IPS-18a (cell line): ENCODE measurements at regions not wholly inside any gene's neighbourhood (a gene's known extent, or its start where the extent isn't known, plus 50 kb on each side); places are given as distances from the start of the nearest gene placed in this dataset.

Experiments used
- H3K27ac ChIP-seq: one replicate; pipeline ENCODE4 v1.5.1; 2013; ENCODE audit warnings: low read length
- H3K27me3 ChIP-seq: one replicate; pipeline ENCODE4 v1.6.1; 2013; ENCODE audit warnings: mild to moderate bottlenecking, low read length; ENCODE audit not compliant: control insufficient read depth, insufficient read depth
- H3K36me3 ChIP-seq: one replicate; pipeline ENCODE4 v1.6.1; 2013; ENCODE audit warnings: low read depth, low read length; ENCODE audit not compliant: control insufficient read depth
- H3K4me1 ChIP-seq: one replicate; pipeline ENCODE4 v1.6.1; 2013; ENCODE audit warnings: low read depth, low read length; ENCODE audit not compliant: control insufficient read depth
- H3K4me3 ChIP-seq: one replicate; pipeline ENCODE4 v1.5.1; 2013; ENCODE audit warnings: low read length
- H3K9ac ChIP-seq: one replicate; pipeline ENCODE4 v1.6.1; 2013; ENCODE audit warnings: mild to moderate bottlenecking, low read length, moderate library complexity
- H3K9me3 ChIP-seq: one replicate; pipeline ENCODE4 v1.6.1; 2013; ENCODE audit warnings: low read depth, low read length; ENCODE audit not compliant: control insufficient read depth

GRCh38 chr3:127104586-127104985, 88.3 kb upstream of the PRR23E start:
- H3K36me3 ChIP-seq = no peaks in the 10 kb centered on the region
- H3K4me1 ChIP-seq = no peaks in the 10 kb centered on the region
- no peak overlapping the region for H3K4me3 ChIP-seq
- H3K9me3 ChIP-seq = no peaks in the 10 kb centered on the region
- no peak overlapping the region for H3K27ac ChIP-seq
- no peaks in the 10 kb centered on the region for H3K27me3 ChIP-seq
- no peak overlapping the region for H3K9ac ChIP-seq

- Histone ChIP-seq H3K4me3 (no peak overlapping the region), H3K27me3 (no peaks in the 10 kb centered on the region), H3K9me3 (no peaks in the 10 kb centered on the region)
Observed at GRCh38 chr3:127105587-127105986, 87.3 kb upstream of the PRR23E start.

GRCh38 chr3:127106053-127106452, 86.9 kb upstream of the PRR23E start:
- Histone ChIP-seq H3K9me3 (no peaks in the 10 kb centered on the region), H3K27ac (no peak overlapping the region), H3K36me3 (no peaks in the 10 kb centered on the region), H3K27me3 (no peaks in the 10 kb centered on the region), H3K4me3 (no peak overlapping the region), H3K4me1 (peaks cover 6% of the 10 kb centered on the region), H3K9ac (no peak overlapping the region)

More at GRCh38 chr3:127105587-127105986, 87.3 kb upstream of the PRR23E start:
- no peaks in the 10 kb centered on the region for H3K36me3 ChIP-seq
- H3K4me1 ChIP-seq = peaks cover 6% of the 10 kb centered on the region
- H3K27ac ChIP-seq = no peak overlapping the region
- H3K9ac ChIP-seq = no peak overlapping the region

GRCh38 chr3:127106456-127106855, 86.5 kb upstream of the PRR23E start:
- Histone ChIP-seq H3K9me3 (no peaks in the 10 kb centered on the region), H3K27me3 (no peaks in the 10 kb centered on the region)

GRCh38 chr3:127107002-127107401, 85.9 kb upstream of the PRR23E start:
- H3K4me1 ChIP-seq = peaks cover 10% of the 10 kb centered on the region
- H3K9me3 ChIP-seq = peaks cover 2% of the 10 kb centered on the region
- H3K36me3 ChIP-seq = no peaks in the 10 kb centered on the region
- no peak overlapping the region for H3K4me3 ChIP-seq
- H3K27ac ChIP-seq = no peak overlapping the region
- no peaks in the 10 kb centered on the region for H3K27me3 ChIP-seq
- no peak overlapping the region for H3K9ac ChIP-seq

More at GRCh38 chr3:127106456-127106855, 86.5 kb upstream of the PRR23E start:
- Histone ChIP-seq H3K4me3 (no peak overlapping the region), H3K4me1 (peaks cover 8% of the 10 kb centered on the region), H3K36me3 (no peaks in the 10 kb centered on the region), H3K9ac (no peak overlapping the region), H3K27ac (no peak overlapping the region)

GRCh38 chr3:127107491-127108375, 85.2 kb upstream of the PRR23E start:
- H3K4me3 ChIP-seq = no peak overlapping the region
- H3K9ac ChIP-seq = no peak overlapping the region
- H3K27ac ChIP-seq = no peak overlapping the region
- no peaks in the 10 kb centered on the region for H3K36me3 ChIP-seq
- H3K27me3 ChIP-seq = no peaks in the 10 kb centered on the region
- H3K9me3 ChIP-seq = peaks cover 9% of the 10 kb centered on the region
- H3K4me1 ChIP-seq = peaks cover 10% of the 10 kb centered on the region

GRCh38 chr3:127108796-127109195, 84.1 kb upstream of the PRR23E start:
- Histone ChIP-seq H3K4me1 (peaks cover 10% of the 10 kb centered on the region), H3K36me3 (no peaks in the 10 kb centered on the region)

GRCh38 chr3:127110982-127111693, 81.8 kb upstream of the PRR23E start:
- Histone ChIP-seq H3K9ac (no peak overlapping the region), H3K27me3 (no peaks in the 10 kb centered on the region), H3K4me1 (peaks cover 10% of the 10 kb centered on the region), H3K36me3 (no peaks in the 10 kb centered on the region), H3K27ac (no peak overlapping the region), H3K9me3 (peaks cover 10% of the 10 kb centered on the region), H3K4me3 (no peak overlapping the region)

More at GRCh38 chr3:127108796-127109195, 84.1 kb upstream of the PRR23E start:
- Histone ChIP-seq H3K9me3 (peaks cover 10% of the 10 kb centered on the region), H3K27ac (no peak overlapping the region), H3K27me3 (no peaks in the 10 kb centered on the region), H3K4me3 (no peak overlapping the region), H3K9ac (no peak overlapping the region)

- no peak overlapping the region for H3K4me3 ChIP-seq
- no peak overlapping the region for H3K9ac ChIP-seq
- H3K36me3 ChIP-seq = no peaks in the 10 kb centered on the region
- peaks cover 10% of the 10 kb centered on the region for H3K4me1 ChIP-seq
- H3K27ac ChIP-seq = no peak overlapping the region
- peaks cover 10% of the 10 kb centered on the region for H3K9me3 ChIP-seq
- no peaks in the 10 kb centered on the region for H3K27me3 ChIP-seq
Observed at GRCh38 chr3:127112796-127113570, 79.9 kb upstream of the PRR23E start.

- Histone ChIP-seq H3K27ac (no peak overlapping the region), H3K9me3 (peaks cover 10% of the 10 kb centered on the region), H3K4me1 (peaks cover 10% of the 10 kb centered on the region), H3K27me3 (no peaks in the 10 kb centered on the region), H3K9ac (no peak overlapping the region), H3K36me3 (no peaks in the 10 kb centered on the region), H3K4me3 (no peak overlapping the region)
Observed at GRCh38 chr3:127113571-127113891, 79.4 kb upstream of the PRR23E start.

- Histone ChIP-seq H3K9me3 (peaks cover 10% of the 10 kb centered on the region), H3K27me3 (no peaks in the 10 kb centered on the region), H3K27ac (no peak overlapping the region), H3K9ac (no peak overlapping the region), H3K4me3 (no peak overlapping the region), H3K36me3 (no peaks in the 10 kb centered on the region), H3K4me1 (peaks cover 12% of the 10 kb centered on the region)
Observed at GRCh38 chr3:127114337-127115070, 78.4 kb upstream of the PRR23E start.
